ENCODE measurements at regions not wholly inside any gene's neighbourhood (a gene's known extent, or its start where the extent isn't known, plus 50 kb on each side); places are given as distances from the start of the nearest gene placed in this dataset.
A peak's percentile ranks its signal among the peaks of the same experiment; 100 is the strongest.

- no peak overlapping the region for H3K4me3 Mint-ChIP-seq (ENCODE audit: unreplicated experiment)
- H3K27ac Mint-ChIP-seq (ENCODE audit: unreplicated experiment), result no peak overlapping the region
- H3K36me3 Mint-ChIP-seq (ENCODE audit: unreplicated experiment), result no peaks in the 10 kb centered on the region
- no peak for DNase-seq
- no peak for TF ChIP-seq CTCF (IDR thresholded peaks at IDR 0.05; ENCODE audit: partially characterized antibody, unreplicated experiment)
- peaks cover 5% of the 10 kb centered on the region for H3K27me3 Mint-ChIP-seq (ENCODE audit: unreplicated experiment)
- H3K9me3 Mint-ChIP-seq (ENCODE audit: unreplicated experiment), result peaks cover 2% of the 10 kb centered on the region
- H3K4me1 Mint-ChIP-seq (ENCODE audit: low read depth, unreplicated experiment), result peaks cover 5% of the 10 kb centered on the region
Measured at GRCh38 chr16:25587783-25588182, 104.0 kb upstream of the HS3ST4 start.

- H3K27me3 Mint-ChIP-seq (ENCODE audit: unreplicated experiment), result peaks cover 5% of the 10 kb centered on the region
- H3K4me1 Mint-ChIP-seq (ENCODE audit: low read depth, unreplicated experiment), result peaks cover 5% of the 10 kb centered on the region
- H3K9me3 Mint-ChIP-seq (ENCODE audit: unreplicated experiment), result peaks cover 2% of the 10 kb centered on the region
- no peak overlapping the region for H3K4me3 Mint-ChIP-seq (ENCODE audit: unreplicated experiment)
- no peak for TF ChIP-seq CTCF (IDR thresholded peaks at IDR 0.05; ENCODE audit: partially characterized antibody, unreplicated experiment)
- no peak overlapping the region for H3K27ac Mint-ChIP-seq (ENCODE audit: unreplicated experiment)
- no peaks in the 10 kb centered on the region for H3K36me3 Mint-ChIP-seq (ENCODE audit: unreplicated experiment)
- no peak for DNase-seq
Measured at GRCh38 chr16:25586826-25587225, 104.9 kb upstream of the HS3ST4 start.

- no peak for TF ChIP-seq CTCF (IDR thresholded peaks at IDR 0.05; ENCODE audit: partially characterized antibody, unreplicated experiment)
- peaks cover 5% of the 10 kb centered on the region for H3K27me3 Mint-ChIP-seq (ENCODE audit: unreplicated experiment)
- peaks cover 2% of the 10 kb centered on the region for H3K9me3 Mint-ChIP-seq (ENCODE audit: unreplicated experiment)
- peaks cover 5% of the 10 kb centered on the region for H3K4me1 Mint-ChIP-seq (ENCODE audit: low read depth, unreplicated experiment)
- no peak for DNase-seq
- H3K36me3 Mint-ChIP-seq (ENCODE audit: unreplicated experiment), result no peaks in the 10 kb centered on the region
- no peak overlapping the region for H3K27ac Mint-ChIP-seq (ENCODE audit: unreplicated experiment)
- H3K4me3 Mint-ChIP-seq (ENCODE audit: unreplicated experiment), result no peak overlapping the region
Measured at GRCh38 chr16:25585526-25585925, 106.2 kb upstream of the HS3ST4 start.

- TF ChIP-seq CTCF (IDR thresholded peaks at IDR 0.05; ENCODE audit: partially characterized antibody, unreplicated experiment), result no peak
- no peak overlapping the region for H3K4me3 Mint-ChIP-seq (ENCODE audit: unreplicated experiment)
- H3K27me3 Mint-ChIP-seq (ENCODE audit: unreplicated experiment), result peaks cover 2% of the 10 kb centered on the region
- H3K27ac Mint-ChIP-seq (ENCODE audit: unreplicated experiment), result no peak overlapping the region
- H3K9me3 Mint-ChIP-seq (ENCODE audit: unreplicated experiment), result peaks cover 7% of the 10 kb centered on the region
- peak; percentile 58 for DNase-seq
- peaks cover 3% of the 10 kb centered on the region for H3K4me1 Mint-ChIP-seq (ENCODE audit: low read depth, unreplicated experiment)
- H3K36me3 Mint-ChIP-seq (ENCODE audit: unreplicated experiment), result peaks cover 8% of the 10 kb centered on the region
Measured at GRCh38 chr16:25580041-25580440, 111.7 kb upstream of the HS3ST4 start.

- TF ChIP-seq CTCF (IDR thresholded peaks at IDR 0.05; ENCODE audit: partially characterized antibody, unreplicated experiment), result no peak
- H3K27ac Mint-ChIP-seq (ENCODE audit: unreplicated experiment), result no peak overlapping the region
- no peaks in the 10 kb centered on the region for H3K27me3 Mint-ChIP-seq (ENCODE audit: unreplicated experiment)
- H3K4me3 Mint-ChIP-seq (ENCODE audit: unreplicated experiment), result no peak overlapping the region
- peaks cover 3% of the 10 kb centered on the region for H3K4me1 Mint-ChIP-seq (ENCODE audit: low read depth, unreplicated experiment)
- no peak for DNase-seq
- H3K36me3 Mint-ChIP-seq (ENCODE audit: unreplicated experiment), result peaks cover 8% of the 10 kb centered on the region
- peaks cover 4% of the 10 kb centered on the region for H3K9me3 Mint-ChIP-seq (ENCODE audit: unreplicated experiment)
Measured at GRCh38 chr16:25575363-25575762, 116.4 kb upstream of the HS3ST4 start.

Measured in glutamatergic neuron (in vitro differentiated cells).